OCI-LY1 (cell line): ENCODE measurements at regions not wholly inside any gene's neighbourhood (a gene's known extent, or its start where the extent isn't known, plus 50 kb on each side); places are given as distances from the start of the nearest gene placed in this dataset.
"Not testable (repeated sequence)": the region's sequence is repeated elsewhere in the genome, so short reads cannot be mapped to it uniquely, and the experiment has no call there.

Experiments
- H2AFZ ChIP-seq: fragments of 200-600 bp; sonication (generic), shearing (Covaris generic); 2 replicates; pipeline ENCODE4 v1.6.0; 2014; ENCODE audit warnings: antibody characterized with exemption, mild to moderate bottlenecking, low read length
- H3F3A ChIP-seq: fragments of 200-600 bp; sonication (generic), shearing (Covaris generic); 2 replicates; pipeline ENCODE4 v1.6.0; 2014; ENCODE audit warnings: mild to moderate bottlenecking, antibody characterized with exemption, low read length, moderate library complexity; ENCODE audit not compliant: insufficient read depth
- H3K27ac ChIP-seq: fragments of 200-600 bp; sonication (generic); 2 replicates; pipeline ENCODE4 v1.5.1; 2014; ENCODE audit warnings: low read length, mixed run types, mild to moderate bottlenecking, low read depth; ENCODE audit not compliant: poor library complexity, severe bottlenecking
- H3K27me3 ChIP-seq: fragments of 200-600 bp; sonication (generic); 2 replicates; pipeline ENCODE4 v1.6.0; 2014; ENCODE audit warnings: antibody characterized with exemption, mild to moderate bottlenecking, low read length, moderate library complexity; ENCODE audit not compliant: insufficient read depth
- H3K36me3 ChIP-seq: fragments of 200-600 bp; sonication (generic); 2 replicates; pipeline ENCODE4 v1.6.1; 2014; ENCODE audit warnings: mild to moderate bottlenecking, antibody characterized with exemption, low read length, moderate library complexity, mixed read lengths; ENCODE audit not compliant: insufficient read depth
- H3K4me1 ChIP-seq: fragments of 200-600 bp; sonication (generic); 2 replicates; pipeline ENCODE4 v1.5.1; 2014; ENCODE audit warnings: mild to moderate bottlenecking, low read length, moderate library complexity; ENCODE audit not compliant: insufficient read depth, severe bottlenecking
- H3K4me2 ChIP-seq: fragments of 200-600 bp; sonication (generic), shearing (Covaris generic); 2 replicates; pipeline ENCODE4 v1.6.1; 2014; ENCODE audit warnings: low read length
- H3K4me3 ChIP-seq: fragments of 200-600 bp; sonication (generic); 2 replicates; pipeline ENCODE4 v1.5.1; 2014; ENCODE audit warnings: low read length, low read depth, mild to moderate bottlenecking, mixed read lengths; ENCODE audit not compliant: poor library complexity, severe bottlenecking
- H3K79me2 ChIP-seq: fragments of 200-600 bp; shearing (Covaris generic); 2 replicates; pipeline ENCODE4 v1.6.1; 2016; ENCODE audit warnings: mixed run types, low read length, mixed read lengths; ENCODE audit not compliant: insufficient read depth
- H3K9ac ChIP-seq: fragments of 200-600 bp; sonication (generic), shearing (Covaris generic); 2 replicates; pipeline ENCODE4 v1.6.1; 2014; ENCODE audit warnings: mild to moderate bottlenecking, low read length, mixed read lengths
- H3K9me2 ChIP-seq: fragments of 200-600 bp; sonication (generic), shearing (Covaris generic); 2 replicates; pipeline ENCODE4 v1.6.1; 2014; ENCODE audit warnings: low read depth, mild to moderate bottlenecking, low read length, mixed read lengths
- H3K9me3 ChIP-seq: fragments of 200-600 bp; shearing (Covaris generic); 2 replicates; pipeline ENCODE4 v1.6.1; 2014; ENCODE audit warnings: low read length, mixed read lengths
- H4K20me1 ChIP-seq: fragments of 200-600 bp; sonication (generic), shearing (Covaris generic); 2 replicates; pipeline ENCODE4 v1.6.0; 2016; ENCODE audit warnings: mild to moderate bottlenecking, low read length; ENCODE audit not compliant: insufficient read depth
- CTCF ChIP-seq: fragments of 200-600 bp; sonication (generic), shearing (Covaris generic); IDR thresholded peaks from 2 replicates; pipeline ENCODE4 v1.5.1; 2017; ENCODE audit warnings: mild to moderate bottlenecking, antibody characterized with exemption, low read length, moderate library complexity, mixed read lengths
- EZH2 ChIP-seq: fragments of 200-600 bp; sonication (generic), shearing (Covaris generic); IDR thresholded peaks from 2 replicates; pipeline ENCODE4 v1.8.0; 2017; ENCODE audit warnings: borderline replicate concordance, mixed run types, mild to moderate bottlenecking, antibody characterized with exemption, low read length, moderate library complexity, mixed read lengths

GRCh38 chr21:22019766-22020165, 1021.6 kb downstream of the NCAM2 start:
- Histone ChIP-seq H3K9me3 (no peaks in the 10 kb centered on the region), H3K4me3 (no peak overlapping the region), H3K27ac (no peak overlapping the region), H4K20me1 (no peaks in the 10 kb centered on the region), H3K36me3 (no peaks in the 10 kb centered on the region), H3K4me1 (no peaks in the 10 kb centered on the region), H3K79me2 (no peaks in the 10 kb centered on the region), H3K27me3 (no peaks in the 10 kb centered on the region), H2AFZ (no peak overlapping the region), H3K9ac (no peak overlapping the region), H3K9me2 (no peaks in the 10 kb centered on the region), H3K4me2 (no peak overlapping the region), H3F3A (no peaks in the 10 kb centered on the region)
- TF ChIP-seq EZH2 (no peak), CTCF (no peak)

- Histone ChIP-seq H3K4me2 (no peak overlapping the region), H4K20me1 (no peaks in the 10 kb centered on the region), H3K27ac (no peak overlapping the region), H2AFZ (no peak overlapping the region), H3K9me2 (no peaks in the 10 kb centered on the region), H3K4me1 (no peaks in the 10 kb centered on the region), H3K36me3 (no peaks in the 10 kb centered on the region), H3K9ac (no peak overlapping the region), H3K27me3 (no peaks in the 10 kb centered on the region), H3K4me3 (no peak overlapping the region), H3F3A (no peaks in the 10 kb centered on the region), H3K79me2 (no peaks in the 10 kb centered on the region), H3K9me3 (no peaks in the 10 kb centered on the region)
- TF ChIP-seq EZH2 (no peak), CTCF (no peak)
Observed at GRCh38 chr21:22020221-22020620, 1022.0 kb downstream of the NCAM2 start.

- not testable (repeated sequence) for H3K4me2 ChIP-seq, H3F3A ChIP-seq, H3K27ac ChIP-seq, H3K4me3 ChIP-seq, H3K9me2 ChIP-seq, H3K9ac ChIP-seq, H4K20me1 ChIP-seq, H3K4me1 ChIP-seq, H2AFZ ChIP-seq, H3K27me3 ChIP-seq, H3K36me3 ChIP-seq, H3K9me3 ChIP-seq, H3K79me2 ChIP-seq
Observed at GRCh38 chr21:22023896-22024295, 1025.7 kb downstream of the NCAM2 start.

- no peaks in the 10 kb centered on the region for H3F3A ChIP-seq
- H3K36me3 ChIP-seq = no peaks in the 10 kb centered on the region
- H3K27ac ChIP-seq = no peak overlapping the region
- no peaks in the 10 kb centered on the region for H4K20me1 ChIP-seq
- H3K9me3 ChIP-seq = no peaks in the 10 kb centered on the region
- H3K9me2 ChIP-seq = no peaks in the 10 kb centered on the region
- no peak overlapping the region for H3K4me2 ChIP-seq
- peaks cover 8% of the 10 kb centered on the region for H3K4me1 ChIP-seq
- no peak overlapping the region for H3K4me3 ChIP-seq
- no peaks in the 10 kb centered on the region for H3K79me2 ChIP-seq
- H3K27me3 ChIP-seq = no peaks in the 10 kb centered on the region
- no peak overlapping the region for H3K9ac ChIP-seq
- TF ChIP-seq CTCF (no peak), EZH2 (no peak)
- H2AFZ ChIP-seq = peak overlapping the region; percentile 88; the same call in 1 of the 2 replicates
Observed at GRCh38 chr21:22044431-22044830, 1046.2 kb downstream of the NCAM2 start.
